GM12875 (cell line): ENCODE measurements at regions not wholly inside any gene's neighbourhood (a gene's known extent, or its start where the extent isn't known, plus 50 kb on each side); places are given as distances from the start of the nearest gene placed in this dataset.

Source experiments
- H3K4me3 ChIP-seq: one replicate; pipeline ENCODE4 v1.5.1; 2011; ENCODE audit warnings: low read depth, low read length, control low read depth
- CTCF ChIP-seq: IDR thresholded peaks from 2 replicates; pipeline ENCODE4 v1.5.1; 2011; ENCODE audit warnings: low read depth, mild to moderate bottlenecking, control low read depth, inconsistent platforms, low read length, moderate library complexity, borderline replicate concordance; ENCODE audit not compliant: insufficient read depth

GRCh38 chr15:61755467-61755866 lies 304.8 kb downstream of the VPS13C start:
- H3K4me3 ChIP-seq = no peak overlapping the region
- no peak for TF ChIP-seq CTCF

- H3K4me3 ChIP-seq = no peak overlapping the region
- TF ChIP-seq CTCF = no peak
These were observed 307.1 kb downstream of the VPS13C start for GRCh38 chr15:61753018-61753710.

DNA sequence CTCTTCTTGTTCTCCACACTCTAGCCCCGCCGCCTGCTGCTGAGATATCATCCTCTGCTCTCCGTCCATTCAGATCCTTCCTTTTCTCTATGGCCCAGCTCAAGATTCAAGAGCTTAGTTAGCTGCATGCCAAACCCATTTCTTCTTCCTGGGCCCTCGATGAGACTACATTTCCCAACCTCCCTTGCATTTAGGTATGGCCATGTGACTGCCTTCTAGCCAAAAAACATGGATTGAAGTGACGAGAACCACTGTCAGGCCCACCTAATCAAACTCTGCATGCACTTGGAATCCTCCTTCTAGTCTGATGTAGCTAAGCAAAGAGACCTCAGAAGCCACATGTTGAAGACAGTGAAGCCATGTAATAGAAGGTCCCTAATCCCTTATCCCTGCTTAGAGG lies 308.2 kb downstream of the VPS13C start:
- TF ChIP-seq CTCF = no peak
- no peak overlapping the region for H3K4me3 ChIP-seq

DNA sequence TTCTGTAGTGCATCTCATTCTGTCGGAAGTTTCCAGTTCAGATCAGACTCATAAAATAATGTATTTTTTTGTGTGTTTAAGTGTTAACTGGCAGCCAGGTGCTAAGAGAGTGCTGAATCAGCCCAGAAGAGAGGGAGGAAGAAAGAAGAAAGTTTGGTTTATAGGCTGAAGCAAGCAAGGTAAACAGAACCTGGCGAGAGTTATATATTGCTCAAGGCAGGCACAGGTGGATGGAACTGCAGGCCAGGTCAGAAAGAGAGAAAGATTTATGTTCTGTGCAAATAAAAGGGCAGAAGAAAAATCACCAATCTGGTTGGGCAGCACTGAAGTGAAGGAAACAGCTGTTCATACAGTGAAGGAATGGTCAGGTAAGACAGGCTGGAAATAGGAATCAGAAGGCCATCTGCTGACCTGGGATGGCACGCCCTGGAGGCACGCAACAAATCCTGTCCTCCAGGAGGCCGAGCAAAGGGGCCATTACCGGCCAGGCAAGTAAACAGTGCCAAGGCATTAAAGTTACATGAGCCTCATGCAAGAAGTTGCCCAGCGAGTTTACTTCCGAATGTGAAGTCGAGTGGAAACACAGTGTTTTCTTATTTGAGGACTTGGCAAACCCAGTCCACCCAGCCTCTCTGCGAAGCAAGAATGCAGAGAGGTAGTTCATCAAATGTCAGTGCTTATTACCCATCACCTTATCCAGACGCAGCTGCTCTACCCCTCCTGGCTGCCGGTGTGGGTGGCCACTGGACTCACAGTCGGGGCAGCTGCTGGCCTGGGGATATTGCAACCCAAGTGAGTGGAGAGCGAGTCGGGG lies 309.8 kb downstream of the VPS13C start:
- TF ChIP-seq CTCF = no peak

DNA sequence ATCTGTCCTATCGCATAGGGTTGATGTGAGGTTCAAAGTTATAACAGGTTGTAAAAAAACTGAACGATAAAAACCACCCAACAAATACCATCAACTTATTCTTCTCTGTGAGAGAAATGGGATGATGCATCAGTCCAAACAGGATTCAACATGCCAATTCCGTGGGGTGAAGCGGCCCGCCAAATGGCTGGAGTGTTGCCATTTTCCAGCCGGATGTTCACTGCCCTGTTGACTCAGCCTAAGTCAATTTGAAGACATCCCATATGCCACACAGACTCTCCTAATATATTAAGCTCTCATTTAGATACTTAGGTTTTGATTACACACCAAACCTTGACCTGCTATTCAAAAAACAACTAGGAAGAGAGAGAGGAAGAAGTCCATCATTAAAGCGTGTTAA lies 311.1 kb downstream of the VPS13C start:
- TF ChIP-seq CTCF = no peak
- no peak overlapping the region for H3K4me3 ChIP-seq

More for the DNA sequence above, 309.8 kb downstream of the VPS13C start:
- H3K4me3 ChIP-seq = no peak overlapping the region

GRCh38 chr15:61748529-61748928 lies 311.7 kb downstream of the VPS13C start:
- no peak overlapping the region for H3K4me3 ChIP-seq
- no peak for TF ChIP-seq CTCF

GRCh38 chr15:61746589-61746988 lies 313.7 kb downstream of the VPS13C start:
- TF ChIP-seq CTCF = no peak
- H3K4me3 ChIP-seq = no peak overlapping the region
